Activated CD4-positive, CD25-positive, alpha-beta regulatory T cell treated with anti-CD3 and anti-CD28 coated beads, Interleukin-2, amount 50 U/mL, for 72 hours (primary cell): ENCODE measurements at regions not wholly inside any gene's neighbourhood (a gene's known extent, or its start where the extent isn't known, plus 50 kb on each side); places are given as distances from the start of the nearest gene placed in this dataset.
"Not testable (repeated sequence)": the region's sequence is repeated elsewhere in the genome, so short reads cannot be mapped to it uniquely, and the experiment has no call there.

ENCODE experiments used
- DNase-seq: peaks from one replicate; pipeline ENCODE4 v3.0.0; 2021

DNA sequence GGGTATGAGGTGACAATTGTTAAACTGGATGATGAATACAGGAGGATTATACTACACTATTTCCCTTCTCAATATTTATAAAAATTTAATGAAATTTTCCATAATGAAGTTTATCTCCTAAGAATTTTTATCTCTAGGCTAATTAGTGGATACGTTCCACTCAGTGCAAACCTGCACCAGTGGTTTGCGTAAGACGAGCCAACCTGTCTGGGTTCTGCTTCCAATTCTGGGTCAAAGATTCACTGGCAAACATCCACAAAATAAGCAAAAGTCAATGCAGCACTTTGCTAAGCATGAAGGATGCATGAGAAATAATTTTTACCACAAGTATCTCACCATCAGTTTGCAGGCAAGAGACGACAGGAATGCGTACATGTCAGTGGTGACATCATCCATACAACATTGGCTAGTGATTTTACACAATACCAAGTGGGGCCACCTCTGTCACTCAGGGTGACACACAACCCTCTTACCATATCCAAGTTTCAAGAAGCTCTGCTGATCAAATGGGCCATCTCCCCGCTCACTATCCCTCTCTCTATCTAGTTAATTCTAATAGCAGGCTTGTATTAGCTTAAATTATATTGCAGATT lies 51.7 kb downstream of the FAM50B start:
- DNase-seq: no peak

GRCh38 chr6:3902871-3903648 lies 53.9 kb downstream of the FAM50B start:
- DNase-seq: no peak

- DNase-seq: no peak
These were observed 55.3 kb downstream of the FAM50B start for GRCh38 chr6:3904518-3904917.

GRCh38 chr6:3905945-3906845 lies 57.0 kb downstream of the FAM50B start:
- no peak for DNase-seq

DNA sequence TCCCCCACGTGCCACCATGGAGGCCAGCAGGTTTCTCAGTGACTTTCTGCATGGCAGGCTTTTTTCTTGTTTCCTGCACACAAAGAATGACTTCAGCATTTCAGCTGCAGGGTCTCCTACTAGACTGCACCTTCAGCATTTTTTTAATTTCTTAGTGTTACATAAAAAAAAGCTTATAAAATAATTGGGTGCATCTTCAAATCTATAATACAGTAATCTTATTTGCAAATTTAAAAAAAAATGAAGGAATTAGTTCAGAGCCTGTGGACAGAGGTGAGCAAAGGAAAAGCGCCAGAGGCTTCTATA lies 57.6 kb downstream of the FAM50B start:
- DNase-seq: no peak

- no peak for DNase-seq
These were observed 59.0 kb downstream of the FAM50B start for GRCh38 chr6:3908223-3908622.

- DNase-seq: no peak
These were observed 59.8 kb downstream of the FAM50B start for GRCh38 chr6:3908961-3909360.

- no peak for DNase-seq
These were observed 61.0 kb downstream of the FAM50B start for GRCh38 chr6:3910106-3910663.

GRCh38 chr6:3911130-3911529 lies 62.0 kb downstream of the FAM50B start:
- DNase-seq: no peak

DNA sequence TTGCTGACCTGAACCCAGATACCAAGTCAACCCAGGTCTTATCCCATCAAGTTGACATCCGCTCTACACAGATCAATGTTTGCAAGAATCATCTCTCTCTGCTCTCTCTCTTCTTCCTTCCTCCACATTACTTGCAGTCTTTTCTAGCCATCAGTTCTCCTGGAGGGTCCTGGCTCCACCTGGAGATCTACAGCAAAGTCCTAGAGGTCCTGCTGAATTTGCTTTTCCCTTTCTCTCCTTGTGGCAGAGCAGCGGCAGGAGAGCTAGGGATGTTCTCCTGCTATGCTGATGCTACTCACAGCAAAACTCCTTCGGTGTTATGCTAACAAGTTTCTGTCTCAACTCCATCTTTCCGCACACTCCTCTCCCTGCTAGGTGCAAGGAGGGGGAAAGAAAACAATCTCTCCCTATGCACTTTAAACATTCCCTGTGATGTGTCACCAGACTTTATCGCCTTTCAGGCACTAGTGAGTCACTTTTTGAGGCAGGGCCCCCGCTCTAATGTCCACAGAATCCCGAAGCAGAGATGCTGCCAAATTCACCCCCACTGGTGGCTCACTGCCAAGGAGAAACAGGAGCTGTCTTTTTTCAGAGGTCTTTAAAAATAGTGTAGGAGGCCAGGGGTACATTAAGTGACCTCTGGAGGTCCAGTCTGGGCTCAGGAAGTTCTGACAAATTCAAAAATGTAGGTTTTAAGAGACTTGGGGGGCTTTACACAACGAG lies 62.6 kb downstream of the FAM50B start:
- no peak for DNase-seq

DNA sequence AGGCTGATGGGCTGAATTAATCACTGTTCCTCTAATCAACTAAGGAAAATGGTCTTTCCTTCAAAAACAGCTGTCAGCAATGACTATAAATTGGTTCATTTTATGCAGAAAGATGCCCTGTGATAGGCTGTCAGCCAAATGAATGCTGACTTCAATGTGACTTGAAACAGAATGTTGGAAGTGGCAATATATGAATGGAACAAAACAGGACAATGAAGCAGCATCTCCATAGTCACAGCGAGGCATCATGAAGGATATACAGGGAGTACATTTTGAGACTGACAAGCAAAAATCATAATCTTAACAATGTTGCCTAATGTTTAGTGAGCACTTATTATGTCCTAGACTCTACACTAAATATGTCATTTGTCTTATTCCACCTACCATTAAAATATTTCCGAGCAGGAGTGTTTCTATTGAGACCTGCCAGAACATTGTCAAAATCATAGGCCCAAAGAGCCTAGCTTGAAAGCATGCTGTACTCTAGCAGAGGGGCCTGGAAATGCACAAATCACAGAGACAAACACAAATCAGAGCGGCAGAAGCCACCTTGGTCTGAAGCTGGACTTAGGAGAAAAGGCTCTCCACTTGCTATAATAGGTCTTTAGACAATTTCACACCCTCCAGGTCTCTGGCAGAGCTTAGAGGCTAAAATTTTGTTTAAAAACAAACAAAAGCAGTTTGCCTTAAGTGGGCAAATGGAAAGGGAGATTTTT lies 63.3 kb downstream of the FAM50B start:
- no peak for DNase-seq

- no peak for DNase-seq
These were observed 64.1 kb downstream of the FAM50B start for GRCh38 chr6:3913077-3913957.

GRCh38 chr6:3913958-3914337 lies 64.8 kb downstream of the FAM50B start:
- DNase-seq: no peak

- DNase-seq: peak; percentile 34
These were observed 66.1 kb downstream of the FAM50B start for GRCh38 chr6:3915076-3915791.

DNA sequence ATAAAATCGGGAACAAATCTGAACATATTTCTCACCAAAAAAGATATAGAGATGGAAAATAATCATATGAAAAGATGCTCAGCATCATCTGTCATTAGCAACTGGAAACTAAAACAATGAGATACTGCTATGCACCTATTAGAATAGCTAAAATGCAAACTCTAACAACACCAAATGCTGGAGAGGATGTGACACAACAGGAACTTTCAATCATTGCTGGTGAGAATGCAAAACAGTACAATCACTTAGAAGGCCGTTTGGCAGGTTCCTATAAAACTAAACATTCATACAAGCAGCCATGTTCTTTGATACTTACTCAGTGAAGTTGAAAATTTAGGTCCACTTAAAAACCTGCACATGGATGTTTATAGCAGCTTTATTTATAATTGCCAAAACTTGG lies 67.0 kb downstream of the FAM50B start:
- DNase-seq: no peak

DNA sequence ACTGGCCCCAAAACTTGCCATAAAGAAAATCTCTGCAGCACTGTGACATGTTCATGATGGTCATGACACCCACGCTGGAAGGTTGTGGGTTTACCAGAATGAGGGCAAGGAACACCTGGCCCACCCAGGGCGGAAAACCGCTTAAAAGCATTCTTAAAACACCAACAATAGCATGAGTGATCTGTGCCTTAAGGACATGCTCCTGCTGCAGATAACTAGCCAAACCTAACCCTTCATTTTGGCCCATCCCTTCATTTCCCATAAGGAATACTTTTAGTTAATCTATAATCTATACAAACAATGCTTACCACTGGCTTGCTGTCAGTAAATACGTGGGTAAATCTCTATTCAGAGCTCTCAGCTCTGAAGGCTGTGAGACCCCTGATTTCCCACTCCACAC lies 67.6 kb downstream of the FAM50B start:
- not testable (repeated sequence) for DNase-seq

DNA sequence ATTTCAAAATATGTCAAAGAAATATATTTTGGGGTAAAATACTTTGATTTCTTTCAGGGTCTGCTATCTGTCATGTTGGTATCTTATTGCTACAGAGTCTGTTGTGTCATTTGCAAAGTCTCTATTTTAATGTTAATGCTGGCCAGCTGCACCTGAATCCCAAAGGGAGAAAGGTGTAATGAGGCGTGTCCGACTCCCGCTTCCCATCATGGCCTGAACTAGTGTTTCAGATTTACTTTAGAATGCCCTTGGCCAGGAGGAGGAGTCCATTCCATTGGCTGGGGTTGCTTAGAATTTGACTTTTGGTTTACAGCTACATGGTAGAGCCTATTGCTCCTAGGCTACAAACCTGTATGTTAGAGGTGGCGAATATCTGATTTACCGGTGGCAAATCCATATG lies 69.3 kb downstream of the FAM50B start:
- no peak for DNase-seq

DNA sequence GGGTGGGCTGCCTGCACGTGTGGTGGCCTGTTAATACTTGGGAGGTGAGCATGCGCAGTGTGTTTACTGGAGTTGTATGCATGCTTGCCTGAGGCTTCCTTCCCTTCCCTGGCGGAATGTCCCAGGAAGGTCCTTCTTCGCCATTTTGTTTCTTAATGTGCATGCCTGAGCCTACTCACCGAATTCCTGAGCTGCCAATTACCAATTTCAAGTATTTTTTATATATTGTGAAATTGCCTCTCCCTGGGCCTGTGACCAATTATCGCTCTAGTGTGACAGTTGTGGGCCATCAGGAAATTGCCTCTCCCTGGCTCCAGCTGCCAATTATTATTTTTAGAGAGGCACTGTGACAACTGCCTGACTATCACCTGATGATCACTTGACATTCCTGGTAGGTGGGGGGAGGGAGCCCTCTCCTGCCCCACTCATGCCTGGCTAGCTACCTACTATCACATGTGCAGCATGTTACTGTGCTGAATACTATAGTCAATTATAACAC lies 70.0 kb downstream of the FAM50B start:
- no peak for DNase-seq

GRCh38 chr6:3919849-3920248 lies 70.7 kb downstream of the FAM50B start:
- DNase-seq: no peak

GRCh38 chr6:3920321-3920720 lies 71.1 kb downstream of the FAM50B start:
- DNase-seq: no peak
